HG03354 (cell line): ENCODE measurements at regions not wholly inside any gene's neighbourhood (a gene's known extent, or its start where the extent isn't known, plus 50 kb on each side); places are given as distances from the start of the nearest gene placed in this dataset.
A peak's percentile ranks its signal among the peaks of the same experiment; 100 is the strongest.

Source experiments
- ATAC-seq: cut with Tn5 transposase; IDR thresholded peaks from one replicate; pipeline ENCODE4 v1.9.1; 2021; ENCODE audit warnings: mild to moderate bottlenecking; ENCODE audit not compliant: unreplicated experiment, poor library complexity, severe bottlenecking

DNA sequence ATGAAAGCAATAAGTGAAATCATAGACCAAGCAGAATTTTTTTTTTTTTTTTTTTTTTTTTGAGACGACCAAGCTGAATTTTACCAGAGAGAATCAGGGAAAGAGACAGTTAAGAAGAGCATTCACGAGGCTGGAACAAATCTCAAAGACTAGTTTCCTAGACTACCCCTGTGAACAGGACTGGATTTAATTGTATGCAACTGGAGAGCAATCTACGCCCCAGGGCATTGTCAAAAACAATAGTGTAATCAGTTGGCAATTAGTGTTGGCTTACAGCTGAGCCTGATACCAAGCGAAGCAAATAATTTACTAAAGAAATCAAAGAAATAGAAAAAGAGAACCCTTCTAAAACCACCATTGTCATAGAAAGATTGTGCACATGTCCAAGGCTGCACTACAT, 232.9 kb upstream of the CPNE8 start:
- no peak for ATAC-seq

DNA sequence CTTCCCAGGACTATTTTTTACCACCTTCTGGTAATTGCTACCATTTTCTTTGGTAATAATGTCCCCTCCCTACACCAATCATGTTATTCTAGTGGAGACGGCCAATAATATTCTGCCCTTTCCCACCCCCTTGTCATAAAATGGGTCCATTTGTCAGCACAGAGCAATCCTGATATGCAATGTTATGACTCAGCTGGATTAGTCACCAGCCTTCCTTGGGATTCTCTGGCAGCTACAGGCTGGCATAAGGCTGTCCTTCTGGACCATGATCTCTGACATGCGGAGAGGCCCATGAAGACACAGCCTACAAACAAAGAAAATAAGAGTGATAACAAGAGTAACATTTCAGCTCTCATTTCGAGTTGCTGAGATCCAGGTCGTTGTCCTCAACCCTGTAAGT, 222.0 kb upstream of the CPNE8 start:
- no peak for ATAC-seq

DNA sequence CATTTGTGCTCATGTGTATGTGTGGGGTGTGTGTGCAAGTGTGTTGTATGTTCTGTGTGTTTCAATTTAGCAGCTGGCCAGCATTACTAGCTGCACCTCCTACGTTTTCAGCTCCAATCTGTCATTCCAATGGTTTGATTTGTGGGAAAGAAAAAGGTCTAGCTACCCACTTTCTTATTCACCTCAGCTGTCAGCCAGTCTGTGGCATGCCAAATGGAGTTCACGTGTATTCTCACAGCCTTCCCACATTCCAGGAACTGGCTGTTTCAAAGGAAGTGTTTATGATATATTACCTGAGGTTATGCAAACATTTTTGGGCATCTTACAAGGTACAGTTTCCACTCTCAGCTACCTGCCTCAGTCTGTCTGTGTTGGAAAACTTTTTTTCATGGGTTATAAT, 220.2 kb upstream of the CPNE8 start:
- ATAC-seq: no peak

DNA sequence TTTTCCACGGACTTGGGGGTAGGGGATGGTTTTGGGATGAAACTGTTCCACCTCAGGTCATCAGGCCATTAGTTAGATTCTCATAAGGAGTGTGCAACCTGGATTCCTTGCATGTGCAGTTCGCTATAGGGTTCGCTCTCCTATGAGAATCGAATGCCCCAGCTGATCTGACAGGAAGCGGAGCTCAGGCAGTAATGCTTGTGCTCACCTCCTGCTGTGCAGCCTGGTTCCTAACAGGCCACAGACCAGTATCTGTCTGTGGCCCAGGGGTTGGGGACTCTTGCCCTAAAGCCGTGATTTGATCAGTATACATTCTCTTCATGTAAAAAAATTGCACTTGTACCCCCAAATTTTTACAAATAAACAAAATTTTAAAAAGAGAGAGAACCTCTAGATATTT, 219.4 kb upstream of the CPNE8 start:
- ATAC-seq: no peak

DNA sequence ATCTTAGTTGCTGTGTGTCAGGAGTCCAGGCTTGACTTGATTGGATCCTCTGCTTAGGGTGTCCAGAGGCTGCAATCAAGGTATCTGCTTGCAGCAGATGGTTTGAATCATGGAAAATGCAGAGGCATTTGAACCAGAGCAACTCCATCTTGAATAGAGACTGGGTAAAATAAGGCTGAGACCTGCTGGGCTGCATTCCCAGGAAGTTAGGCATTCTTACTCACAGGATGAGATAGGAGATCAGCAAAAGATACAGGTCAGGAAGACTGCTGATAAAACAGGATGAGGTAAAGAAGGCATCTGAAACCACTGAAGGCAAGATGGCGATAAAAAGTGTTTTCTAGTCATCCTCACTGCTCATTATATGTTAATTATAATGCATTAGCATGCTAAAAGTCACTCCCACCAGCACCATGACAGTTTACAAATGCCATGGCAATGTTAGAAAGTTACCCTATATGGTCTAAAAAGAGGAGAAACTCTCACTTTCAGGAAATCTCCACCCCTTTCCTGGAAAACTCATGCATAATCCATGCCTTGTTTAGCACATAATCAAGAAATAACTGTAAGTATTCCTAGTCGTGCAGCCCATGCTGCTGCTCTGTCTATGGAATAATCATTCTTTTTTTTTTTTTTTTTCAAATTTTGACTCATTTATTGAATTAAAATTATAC, 218.3 kb upstream of the CPNE8 start:
- ATAC-seq: no peak

DNA sequence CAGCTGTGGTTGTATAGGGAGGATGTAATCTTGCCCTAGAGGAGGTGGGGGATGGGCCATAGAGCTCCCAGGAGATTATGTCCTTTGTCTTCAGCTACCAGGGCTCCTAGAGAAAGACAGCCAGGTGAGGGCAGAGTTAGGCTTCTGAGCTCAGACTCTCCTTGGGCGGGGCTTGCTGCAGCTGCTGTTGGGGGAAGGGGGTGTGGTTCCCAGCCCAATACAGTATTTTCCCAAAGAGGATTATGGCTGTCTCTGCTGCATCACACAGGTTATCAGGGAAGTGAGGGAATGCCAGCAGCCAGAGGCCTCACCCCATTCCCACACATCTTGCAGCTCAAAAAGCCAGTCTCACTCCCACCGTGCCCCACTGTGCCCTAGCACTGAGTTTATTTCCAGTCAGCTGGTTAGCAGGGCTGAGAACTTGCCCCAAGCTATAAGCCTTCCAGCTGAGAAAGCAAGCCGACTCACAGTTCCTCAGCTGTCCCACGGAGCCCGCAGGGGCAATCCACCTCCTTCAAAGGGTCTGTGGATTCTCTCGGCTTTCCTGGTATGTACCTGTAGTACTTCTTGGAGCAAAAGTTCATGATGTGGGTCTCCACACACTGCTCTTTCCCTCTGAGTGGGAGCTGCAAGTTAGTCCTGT, 217.3 kb upstream of the CPNE8 start:
- no peak for ATAC-seq

DNA sequence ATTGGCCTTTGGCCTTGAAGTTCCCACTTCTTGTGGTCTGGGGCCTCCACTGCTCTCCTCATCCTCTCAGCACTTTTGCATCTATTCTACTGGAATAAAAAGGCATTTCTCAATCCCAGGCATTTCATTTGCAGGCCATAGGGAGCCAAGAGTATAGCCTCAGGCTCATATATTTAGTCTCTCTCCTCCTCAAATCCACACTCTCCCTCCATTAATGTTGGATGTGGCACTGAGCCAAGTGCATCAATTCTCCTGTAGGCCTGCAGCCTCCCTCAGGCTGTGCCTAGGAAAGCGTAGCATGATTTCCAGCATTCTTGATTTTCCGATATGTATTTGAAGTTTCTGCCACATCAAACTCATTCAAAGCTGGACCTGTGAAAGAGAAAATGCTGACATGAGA, 211.5 kb upstream of the CPNE8 start:
- ATAC-seq: no peak

DNA sequence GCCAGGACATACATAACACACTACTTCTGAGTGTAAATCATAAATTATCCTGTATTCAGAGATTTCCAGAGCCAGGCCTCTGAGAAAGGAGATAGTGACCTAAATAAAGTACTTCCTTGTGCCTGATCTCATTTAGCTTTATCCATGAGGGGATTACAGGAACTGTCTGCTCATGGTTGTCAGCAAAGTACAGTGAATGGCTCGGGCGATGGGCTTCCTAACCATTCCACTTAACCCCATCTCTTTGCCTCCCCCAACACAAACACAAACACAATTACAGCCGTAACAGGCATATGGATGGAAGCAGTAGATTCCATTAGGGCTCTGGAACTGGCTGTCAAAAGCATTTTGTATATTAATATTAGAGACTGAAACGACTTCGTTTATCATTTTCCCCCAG, 206.7 kb upstream of the CPNE8 start:
- ATAC-seq: no peak

DNA sequence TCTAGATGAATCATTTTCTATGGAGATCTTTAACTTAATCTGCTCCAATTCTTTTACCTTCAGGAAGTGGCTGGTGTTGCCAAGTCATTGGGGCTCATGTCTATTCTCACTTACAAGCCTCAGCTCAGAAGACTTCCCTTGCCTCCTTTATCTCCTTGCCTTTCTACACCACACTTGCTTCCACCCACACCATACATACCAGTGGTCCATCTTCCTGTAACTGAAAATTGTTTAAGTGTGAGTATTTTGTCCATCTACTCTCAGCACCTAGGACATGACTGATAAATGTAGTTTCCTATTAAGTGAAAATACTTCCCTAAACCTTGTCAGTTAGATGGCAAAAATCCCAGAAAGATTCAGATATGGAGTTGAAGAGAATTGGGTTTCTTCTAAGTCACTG, 199.7 kb upstream of the CPNE8 start:
- no peak for ATAC-seq

DNA sequence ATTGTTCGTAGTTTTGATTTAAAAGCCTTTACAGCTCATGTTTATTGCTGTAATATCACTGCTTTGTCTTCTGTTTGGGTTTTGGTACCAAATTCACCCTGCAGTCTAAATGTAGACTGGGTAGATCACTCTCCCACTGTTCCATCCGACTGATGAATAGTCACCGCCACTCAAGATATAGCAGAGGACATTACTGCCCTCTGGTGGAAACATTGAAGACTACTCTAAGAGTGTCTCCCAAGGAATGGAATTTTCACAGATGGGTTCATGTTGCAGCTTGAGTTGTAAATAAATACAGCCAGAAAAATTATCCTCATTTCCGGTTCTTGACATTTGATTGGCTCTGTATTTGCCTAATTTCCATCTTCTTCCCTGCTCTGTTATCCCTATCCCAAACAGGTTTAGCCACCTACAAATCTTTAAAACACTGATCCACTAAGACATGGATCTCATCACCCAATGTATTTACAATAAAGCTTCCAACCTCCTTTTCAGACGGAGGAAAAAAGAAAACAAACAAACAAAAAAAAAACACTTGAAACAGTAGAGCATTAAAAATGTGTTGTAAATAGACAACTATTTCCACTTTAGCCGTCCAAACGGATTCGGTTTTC, 198.3 kb upstream of the CPNE8 start:
- peak; percentile 97 for ATAC-seq

DNA sequence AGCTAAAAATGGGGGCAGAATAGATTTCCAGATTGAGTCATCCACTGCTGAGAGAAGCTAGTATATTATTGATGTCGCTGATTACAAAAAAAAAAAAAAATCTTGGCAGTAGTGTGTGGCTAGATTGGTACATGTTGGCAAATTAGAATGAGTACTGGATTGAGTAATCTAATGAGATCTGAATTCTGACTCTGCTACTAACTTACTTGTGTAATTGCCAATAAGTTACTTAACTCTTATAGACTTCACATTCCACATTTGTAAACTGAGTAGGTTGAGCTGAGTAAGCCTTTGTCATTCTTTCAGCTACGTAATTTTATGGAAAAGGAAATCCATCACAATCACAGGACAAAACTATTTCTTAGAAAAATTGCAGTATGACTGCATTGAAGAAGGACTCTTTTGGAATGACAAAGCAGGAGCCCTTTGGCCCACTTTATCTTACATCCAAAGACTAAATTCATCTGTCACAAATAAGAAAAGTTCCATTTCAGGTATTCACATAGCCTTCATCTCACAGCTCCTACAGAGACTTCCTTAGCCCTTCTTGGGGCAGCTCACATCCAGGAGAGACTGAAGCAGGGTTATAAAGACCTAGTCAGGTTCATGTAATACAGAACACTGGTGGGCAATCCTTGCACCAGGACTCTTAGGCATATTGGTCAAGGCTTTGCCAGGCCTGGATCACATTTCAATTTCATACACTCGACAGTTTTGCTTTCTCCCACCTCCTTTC, 197.3 kb upstream of the CPNE8 start:
- peak; percentile 11 for ATAC-seq

DNA sequence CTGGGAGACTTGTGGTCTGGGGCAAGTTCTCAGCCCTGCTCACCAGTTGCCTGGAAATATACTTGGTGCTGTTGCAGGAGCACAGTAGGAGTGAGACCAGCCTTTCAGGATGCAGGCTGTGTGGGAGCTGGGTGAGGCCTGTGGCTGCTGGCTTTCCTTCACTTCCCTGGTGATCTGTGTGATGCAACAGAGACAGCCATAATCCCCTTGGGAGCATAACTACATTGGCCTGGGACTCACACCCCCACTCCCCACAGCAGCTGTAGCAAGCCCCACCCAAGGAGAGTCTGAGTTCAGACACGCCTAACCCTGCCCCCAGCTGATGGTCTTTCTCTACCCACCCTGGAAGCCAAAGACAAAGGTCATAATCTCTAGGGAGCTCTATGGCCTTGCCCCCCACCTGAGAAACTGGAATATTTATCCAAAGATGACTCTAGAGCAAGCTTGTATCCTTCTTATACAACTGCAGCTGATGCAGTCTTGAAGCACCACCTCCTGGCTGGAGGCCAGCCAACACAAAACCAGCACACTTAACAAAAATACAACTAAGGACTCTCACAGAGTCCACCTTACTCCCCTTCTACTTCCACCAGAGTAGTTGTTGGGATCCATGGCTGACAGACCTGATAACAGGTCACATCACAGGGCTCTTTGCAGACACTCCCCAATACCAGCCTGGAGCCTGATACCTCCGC, 190.4 kb upstream of the CPNE8 start:
- ATAC-seq: no peak

DNA sequence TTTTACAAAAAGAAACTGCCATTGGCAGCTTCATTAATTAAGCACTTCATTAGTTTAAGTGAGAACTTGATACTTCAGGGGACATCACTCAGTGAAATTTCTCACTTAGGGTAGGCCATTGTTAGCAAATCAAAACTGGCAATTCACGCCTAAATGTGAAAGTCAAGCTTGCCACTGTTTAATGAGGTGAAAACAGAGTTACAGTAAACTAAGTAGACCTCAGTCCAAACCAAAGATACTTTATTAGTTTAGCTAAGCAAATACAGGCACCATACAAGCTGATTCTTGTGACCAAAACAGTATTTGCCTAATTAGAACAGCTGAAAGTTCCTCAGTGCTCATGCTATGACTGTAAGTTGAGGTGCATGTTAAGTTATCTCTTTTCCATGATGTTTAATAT, 176.5 kb upstream of the CPNE8 start:
- ATAC-seq: no peak

DNA sequence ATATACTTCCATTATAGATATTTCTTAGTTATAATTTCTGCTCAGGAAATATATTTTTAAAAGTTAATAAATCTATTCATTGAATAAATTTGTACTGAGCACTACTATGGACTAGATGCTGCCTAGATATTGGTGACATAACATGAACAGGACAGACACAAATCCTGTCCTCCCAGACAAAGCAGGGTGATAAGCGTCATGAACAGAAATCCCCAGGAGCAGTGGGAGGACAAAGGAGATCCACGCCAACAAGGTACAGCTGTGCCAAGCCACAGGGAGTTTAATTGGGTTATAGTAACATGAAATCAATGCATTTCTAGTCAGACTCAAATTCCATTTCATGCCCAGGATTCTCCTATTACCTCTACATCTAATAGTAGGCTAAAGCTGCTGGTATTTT, 171.8 kb upstream of the CPNE8 start:
- no peak for ATAC-seq

DNA sequence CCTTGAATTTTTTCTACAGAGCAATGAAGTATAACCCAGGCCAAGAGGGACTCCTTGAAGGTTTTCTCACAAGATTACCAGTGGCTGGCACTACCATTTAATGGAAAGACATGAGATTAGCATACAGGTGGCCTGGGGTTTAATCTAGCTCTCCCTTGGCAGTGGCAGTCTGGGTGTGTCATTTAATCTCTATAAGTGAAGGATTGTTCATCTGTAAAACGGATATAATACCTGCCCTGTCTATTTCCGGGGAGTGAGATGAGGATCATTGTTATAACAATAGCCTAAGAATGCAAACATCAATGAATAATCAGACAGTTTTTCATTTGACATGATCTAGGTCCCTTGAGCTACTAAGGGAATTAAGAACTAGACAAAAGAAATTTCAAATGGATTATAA, 168.7 kb upstream of the CPNE8 start:
- ATAC-seq: no peak

DNA sequence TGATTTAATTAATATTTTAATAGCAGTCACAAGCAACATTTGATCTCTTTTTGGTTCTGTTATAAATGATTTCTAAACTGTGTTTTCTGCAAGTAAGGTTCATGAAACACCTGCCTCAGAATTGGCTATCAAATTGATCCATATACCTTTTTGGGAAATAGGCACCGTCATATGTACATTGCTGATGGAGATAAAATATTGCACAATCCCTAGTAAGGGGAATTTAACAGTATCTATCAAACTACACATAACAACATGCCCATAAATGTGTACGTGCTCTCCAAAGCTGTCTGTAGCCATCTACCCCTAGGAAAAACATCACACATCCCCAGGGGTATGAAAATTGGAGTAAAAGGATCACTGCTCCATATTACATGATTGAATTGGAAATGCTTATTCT, 167.3 kb upstream of the CPNE8 start:
- ATAC-seq: no peak

DNA sequence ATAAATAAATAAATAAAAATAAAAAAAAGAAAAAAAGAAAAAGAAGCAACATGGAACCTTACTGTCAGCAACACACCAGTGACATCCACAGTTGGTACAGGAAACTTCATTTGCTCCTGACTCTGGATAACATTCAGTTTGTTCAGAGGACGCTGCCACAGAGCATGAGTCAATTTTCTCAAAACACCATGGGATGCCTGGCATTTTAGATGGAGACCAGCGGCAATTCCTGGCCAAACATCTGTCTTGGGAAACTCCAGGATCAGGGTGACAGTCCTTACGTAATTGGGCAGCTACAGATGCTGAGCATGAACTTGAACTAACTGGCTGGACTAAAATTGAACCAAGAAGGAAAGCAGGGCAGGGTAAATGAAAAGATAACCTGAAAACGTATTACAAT, 166.2 kb upstream of the CPNE8 start:
- ATAC-seq: no peak

DNA sequence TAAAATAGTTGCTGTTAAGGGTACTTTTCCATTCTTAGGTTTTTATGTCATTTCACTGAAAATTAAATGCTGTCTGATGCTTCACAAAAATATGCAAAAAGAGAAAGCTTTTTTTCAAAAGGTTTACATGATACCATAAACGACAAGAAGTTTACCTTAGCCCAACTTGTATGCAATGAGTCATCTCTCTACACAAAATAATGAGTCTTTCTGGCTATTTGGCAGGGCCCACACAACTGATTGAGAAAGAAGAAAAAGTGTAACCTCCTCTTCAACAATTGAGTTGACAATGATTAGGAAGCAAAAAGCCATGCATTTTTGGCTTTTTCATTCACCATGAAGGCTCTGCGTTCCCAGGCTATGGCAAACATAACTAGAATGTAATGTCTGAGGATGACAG, 165.4 kb upstream of the CPNE8 start:
- no peak for ATAC-seq

DNA sequence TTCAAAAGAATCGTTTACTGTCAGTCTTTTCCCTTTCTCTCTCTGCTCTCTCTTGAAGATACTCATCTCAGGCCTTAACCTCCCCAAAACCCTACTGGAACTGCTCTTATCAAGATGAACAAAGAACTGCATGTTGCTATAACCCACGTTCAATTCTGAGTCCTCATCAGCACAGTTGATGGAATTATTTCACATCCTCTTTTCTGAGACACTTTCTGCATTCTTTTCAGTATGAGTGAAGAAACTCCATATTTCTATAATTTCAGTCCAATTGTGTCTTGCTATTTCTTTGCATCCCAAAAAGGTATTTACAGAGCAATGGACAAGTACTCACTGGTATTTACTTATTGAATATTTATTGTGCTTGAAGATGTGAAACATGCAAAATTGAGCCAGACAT, 160.1 kb upstream of the CPNE8 start:
- no peak for ATAC-seq

DNA sequence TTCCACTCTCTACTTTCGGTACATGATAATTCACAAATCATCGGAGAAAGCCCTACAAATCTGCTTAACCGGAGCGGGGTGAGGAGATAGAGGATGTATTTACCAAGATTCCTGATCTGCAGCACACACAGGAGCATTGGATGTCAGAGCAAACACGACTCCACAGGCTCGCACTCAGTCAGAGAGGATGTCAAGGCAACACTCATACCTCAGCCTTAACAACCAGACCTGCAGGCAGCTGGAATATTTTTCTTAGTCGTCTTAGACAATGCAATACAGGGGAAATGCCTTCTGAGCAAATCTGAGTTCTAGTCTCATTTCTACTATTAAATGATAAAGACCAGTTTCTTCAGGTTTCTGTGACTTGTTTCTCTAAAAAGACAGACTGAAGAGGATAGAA, 159.3 kb upstream of the CPNE8 start:
- ATAC-seq: no peak
